ENCODE measurements at regions not wholly inside any gene's neighbourhood (a gene's known extent, or its start where the extent isn't known, plus 50 kb on each side); places are given as distances from the start of the nearest gene placed in this dataset.
A peak's percentile ranks its signal among the peaks of the same experiment; 100 is the strongest.
"Not testable (repeated sequence)": the region's sequence is repeated elsewhere in the genome, so short reads cannot be mapped to it uniquely, and the experiment has no call there.

GRCh38 chr9:95689669-95690068 is 172.9 kb upstream of the PTCH1 start:
- intact Hi-C loops (cut with DNase I), result no loop called here
- no peak for DNase-seq

- intact Hi-C loops (cut with DNase I), result no loop called here
- no peak for DNase-seq
These were observed 167.7 kb upstream of the PTCH1 start for GRCh38 chr9:95684516-95684915.

GRCh38 chr9:95680306-95680705 is 163.5 kb upstream of the PTCH1 start:
- DNase-seq; intact Hi-C loops (cut with DNase I): not testable (repeated sequence)

- no peak for DNase-seq
- intact Hi-C loops (cut with DNase I), result no loop called here
These were observed 163.1 kb upstream of the PTCH1 start for GRCh38 chr9:95679874-95680273.

- no peak for DNase-seq
- intact Hi-C loops (cut with DNase I), result no loop called here
These were observed 162.0 kb upstream of the PTCH1 start for GRCh38 chr9:95678759-95679158.

- no peak for DNase-seq
- intact Hi-C loops (cut with DNase I), result no loop called here
These were observed 153.4 kb upstream of the PTCH1 start for GRCh38 chr9:95670122-95670521.

GRCh38 chr9:95669253-95669652 is 152.5 kb upstream of the PTCH1 start:
- intact Hi-C loops (cut with DNase I), result no loop called here
- DNase-seq, result no peak

GRCh38 chr9:95667789-95668188 is 151.0 kb upstream of the PTCH1 start:
- intact Hi-C loops (cut with DNase I), result no loop called here
- DNase-seq, result no peak

GRCh38 chr9:95666785-95667155 is 150.0 kb upstream of the PTCH1 start:
- no peak for DNase-seq
- intact Hi-C loops (cut with DNase I), result no loop called here

GRCh38 chr9:95666096-95666784 is 149.5 kb upstream of the PTCH1 start:
- intact Hi-C loops (cut with DNase I), result no loop called here
- peak in 1 of 10 donors; percentile 69 for DNase-seq

- DNase-seq, result no peak
- intact Hi-C loops (cut with DNase I), result no loop called here
These were observed 136.5 kb upstream of the PTCH1 start for GRCh38 chr9:95653246-95653645.

GRCh38 chr9:95650720-95651119 is 133.9 kb upstream of the PTCH1 start:
- intact Hi-C loops (cut with DNase I), result no loop called here
- DNase-seq, result no peak

- intact Hi-C loops (cut with DNase I), result no loop called here
- no peak for DNase-seq
These were observed 133.0 kb upstream of the PTCH1 start for GRCh38 chr9:95649801-95650213.

- intact Hi-C loops (cut with DNase I), result no loop called here
- DNase-seq, result no peak
These were observed 131.5 kb upstream of the PTCH1 start for GRCh38 chr9:95648225-95648624.

GRCh38 chr9:95645992-95646391 is 129.2 kb upstream of the PTCH1 start:
- no peak for DNase-seq
- intact Hi-C loops (cut with DNase I), result no loop called here

GRCh38 chr9:95645579-95645978 is 128.8 kb upstream of the PTCH1 start:
- DNase-seq, result no peak
- intact Hi-C loops (cut with DNase I), result no loop called here

GRCh38 chr9:95644377-95644776 is 127.6 kb upstream of the PTCH1 start:
- no peak for DNase-seq
- intact Hi-C loops (cut with DNase I), result no loop called here

- intact Hi-C loops (cut with DNase I), result no loop called here
- DNase-seq, result no peak
These were observed 126.8 kb upstream of the PTCH1 start for GRCh38 chr9:95643619-95644018.

GRCh38 chr9:95642189-95642588 is 125.4 kb upstream of the PTCH1 start:
- intact Hi-C loops (cut with DNase I), result no loop called here
- DNase-seq, result no peak

GRCh38 chr9:95641586-95641985 is 124.8 kb upstream of the PTCH1 start:
- intact Hi-C loops (cut with DNase I), result no loop called here
- DNase-seq, result no peak

GRCh38 chr9:95640336-95640735 is 123.6 kb upstream of the PTCH1 start:
- DNase-seq, result no peak
- intact Hi-C loops (cut with DNase I), result no loop called here

GRCh38 chr9:95635986-95636671 is 119.4 kb upstream of the PTCH1 start:
- DNase-seq, result no peak
- intact Hi-C loops (cut with DNase I), result no loop called here
